Epidermal melanocyte (primary cell): ENCODE measurements at regions not wholly inside any gene's neighbourhood (a gene's known extent, or its start where the extent isn't known, plus 50 kb on each side); places are given as distances from the start of the nearest gene placed in this dataset.

ENCODE experiments used
- DNase-seq: peaks from one replicate; pipeline ENCODE4 v3.0.0; 2011; ENCODE audit warnings: low spot score; ENCODE audit not compliant: insufficient read length

DNA sequence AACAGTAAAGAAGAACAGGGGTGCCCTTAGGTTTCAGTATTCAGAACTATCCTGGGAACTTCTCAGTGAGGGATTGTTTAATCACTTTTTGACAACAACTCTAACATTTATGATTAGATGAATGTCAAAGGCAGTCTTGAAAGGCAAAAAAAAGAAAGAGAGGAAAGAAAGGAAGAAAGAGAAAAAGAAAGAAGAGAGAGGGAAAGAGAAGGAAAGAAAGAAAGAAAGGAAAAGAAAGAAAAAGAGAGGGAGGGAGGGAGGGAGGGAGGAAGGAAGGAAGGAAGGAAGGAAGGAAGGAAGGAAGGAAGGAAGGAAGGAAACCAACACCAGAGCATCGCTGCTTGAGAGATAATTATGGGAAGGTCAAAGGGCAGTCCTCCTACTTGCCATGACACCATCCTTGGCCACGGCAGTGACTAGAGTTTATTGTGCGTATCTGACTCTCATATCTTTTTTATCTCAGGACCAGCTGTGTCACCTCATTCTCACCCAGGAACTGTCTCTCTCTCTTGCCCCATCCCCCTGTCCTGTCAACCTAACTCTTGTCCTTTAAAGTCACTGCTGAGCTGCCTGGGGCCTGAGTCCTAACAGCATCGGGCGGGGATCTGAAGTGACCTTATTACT, 96.8 kb upstream of the ATXN1 start:
- DNase-seq = no peak

DNA sequence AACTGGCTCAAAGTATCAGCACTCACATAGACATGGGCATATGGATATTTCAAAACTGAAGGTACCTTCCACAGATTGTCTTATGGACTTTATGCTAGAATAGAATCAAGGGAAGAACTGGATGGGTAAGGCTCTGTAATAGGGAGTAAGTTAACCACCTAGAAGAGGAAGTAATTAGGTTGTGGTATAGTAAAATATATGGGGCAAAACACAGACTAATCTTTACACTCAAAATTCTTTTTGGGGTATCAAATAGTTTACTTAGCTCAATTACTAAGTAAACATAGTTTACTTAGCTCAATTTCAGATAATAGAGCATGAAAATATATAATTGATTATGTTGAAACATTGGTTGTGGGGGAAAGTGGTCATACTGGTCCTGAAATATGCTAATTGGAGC, 94.2 kb upstream of the ATXN1 start:
- DNase-seq = no peak

- no peak for DNase-seq
Measured at GRCh38 chr6:16854986-16855385, 93.7 kb upstream of the ATXN1 start.

GRCh38 chr6:16852671-16853070, 91.4 kb upstream of the ATXN1 start:
- no peak for DNase-seq

DNA sequence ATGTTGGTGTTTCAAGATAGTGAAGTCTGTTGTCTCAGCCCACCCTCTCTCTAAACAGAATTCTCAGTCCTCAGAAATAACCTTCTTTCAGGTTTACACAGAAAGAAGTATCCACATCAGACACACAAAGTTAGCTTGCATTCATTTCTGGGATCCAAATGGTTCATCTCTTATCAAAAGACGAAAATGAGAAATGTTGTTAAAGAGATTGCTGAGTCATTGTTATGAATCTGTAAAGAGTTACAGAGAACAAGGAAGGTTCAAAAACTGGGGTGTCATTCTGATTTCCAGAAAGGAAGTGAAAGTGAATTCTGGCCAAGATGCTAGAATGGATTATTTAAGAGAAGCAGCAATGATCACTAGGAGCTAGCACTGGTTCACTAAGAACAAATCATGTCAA, 90.5 kb upstream of the ATXN1 start:
- no peak for DNase-seq

GRCh38 chr6:16851044-16851540, 89.8 kb upstream of the ATXN1 start:
- no peak for DNase-seq

GRCh38 chr6:16850681-16851026, 89.4 kb upstream of the ATXN1 start:
- no peak for DNase-seq

DNA sequence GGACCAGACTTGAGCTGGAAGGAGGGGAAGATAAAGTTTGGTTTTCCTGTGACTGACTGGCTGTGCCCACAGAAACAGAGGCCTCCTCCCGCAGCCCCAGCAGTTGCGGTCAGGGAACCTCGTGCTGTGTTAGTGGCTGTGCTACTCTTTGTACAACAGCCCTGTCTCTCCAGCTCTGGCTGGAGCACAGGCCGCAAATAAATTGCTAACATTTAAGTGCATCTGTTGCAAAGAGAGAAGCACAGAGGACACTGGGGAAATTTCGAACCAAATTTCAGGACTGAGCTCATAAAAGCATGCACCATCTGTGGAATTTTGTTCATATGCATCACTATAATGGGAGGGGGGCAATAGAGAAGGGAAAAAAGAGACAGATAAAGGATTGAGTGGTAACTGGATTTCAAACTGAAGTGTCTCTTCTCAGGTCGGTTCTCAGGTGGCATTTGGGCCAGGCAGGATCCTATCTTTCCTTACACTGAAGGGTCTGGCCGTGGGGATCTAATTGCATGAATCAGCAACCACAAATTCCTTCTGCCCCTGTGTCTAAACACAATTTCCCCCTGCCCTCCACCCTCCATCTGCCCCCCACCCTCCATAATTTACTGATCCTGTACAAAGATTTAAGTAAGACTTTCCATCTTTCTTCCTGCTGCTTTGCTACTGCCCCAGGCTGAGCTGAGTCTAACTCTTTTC, 88.9 kb upstream of the ATXN1 start:
- DNase-seq = no peak

GRCh38 chr6:16849280-16849987, 88.2 kb upstream of the ATXN1 start:
- no peak for DNase-seq

DNA sequence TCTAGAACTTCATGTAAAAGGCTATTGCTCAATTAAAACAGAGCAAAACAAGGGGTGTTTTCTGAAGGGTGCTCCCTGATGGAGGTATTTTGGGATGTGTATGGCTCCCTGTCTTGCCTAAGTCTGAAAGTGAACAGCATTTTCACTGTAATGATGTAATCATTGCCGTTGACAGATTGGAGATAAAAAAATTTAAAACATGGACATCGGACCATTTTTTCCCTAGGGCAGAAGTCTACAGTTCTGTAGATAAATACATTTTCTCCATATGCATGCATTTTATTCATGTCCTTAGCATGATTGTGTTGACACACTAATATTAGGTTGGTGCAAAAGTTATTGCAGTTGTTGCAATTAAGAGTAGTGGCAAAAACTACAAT, 85.1 kb upstream of the ATXN1 start:
- DNase-seq = no peak

- DNase-seq = no peak
Measured at GRCh38 chr6:16844183-16844582, 82.9 kb upstream of the ATXN1 start.

GRCh38 chr6:16842676-16843075, 81.4 kb upstream of the ATXN1 start:
- DNase-seq = no peak

GRCh38 chr6:16841241-16841640, 80.0 kb upstream of the ATXN1 start:
- DNase-seq = no peak

GRCh38 chr6:16840725-16841124, 79.5 kb upstream of the ATXN1 start:
- no peak for DNase-seq

- DNase-seq = no peak
Measured at GRCh38 chr6:16840291-16840690, 79.0 kb upstream of the ATXN1 start.

DNA sequence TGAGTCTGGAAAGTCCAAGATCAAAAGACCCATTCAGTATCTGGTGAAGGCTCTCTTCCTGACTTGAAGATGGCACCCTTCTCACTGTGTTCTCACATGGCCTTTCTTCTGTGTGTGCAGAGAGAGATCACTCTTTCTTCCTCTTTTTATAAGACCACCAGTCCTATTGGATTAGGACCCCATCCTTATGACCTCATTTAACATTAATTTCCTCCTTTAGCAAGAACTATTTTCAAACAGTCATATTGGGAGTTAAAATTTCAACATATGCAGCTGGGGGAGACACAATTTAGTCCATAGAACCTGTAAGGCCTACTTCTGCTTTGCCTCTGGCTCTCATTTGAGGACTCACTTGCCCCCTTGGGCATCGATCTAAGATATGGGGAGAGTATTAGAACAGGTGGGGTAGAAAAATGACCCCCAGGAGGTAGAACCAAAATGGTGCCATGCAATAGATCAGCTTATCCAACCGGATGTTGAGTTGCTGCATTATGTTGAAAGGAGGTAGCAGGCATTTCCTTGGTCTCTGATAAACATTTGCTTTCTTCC, 78.4 kb upstream of the ATXN1 start:
- DNase-seq = no peak

DNA sequence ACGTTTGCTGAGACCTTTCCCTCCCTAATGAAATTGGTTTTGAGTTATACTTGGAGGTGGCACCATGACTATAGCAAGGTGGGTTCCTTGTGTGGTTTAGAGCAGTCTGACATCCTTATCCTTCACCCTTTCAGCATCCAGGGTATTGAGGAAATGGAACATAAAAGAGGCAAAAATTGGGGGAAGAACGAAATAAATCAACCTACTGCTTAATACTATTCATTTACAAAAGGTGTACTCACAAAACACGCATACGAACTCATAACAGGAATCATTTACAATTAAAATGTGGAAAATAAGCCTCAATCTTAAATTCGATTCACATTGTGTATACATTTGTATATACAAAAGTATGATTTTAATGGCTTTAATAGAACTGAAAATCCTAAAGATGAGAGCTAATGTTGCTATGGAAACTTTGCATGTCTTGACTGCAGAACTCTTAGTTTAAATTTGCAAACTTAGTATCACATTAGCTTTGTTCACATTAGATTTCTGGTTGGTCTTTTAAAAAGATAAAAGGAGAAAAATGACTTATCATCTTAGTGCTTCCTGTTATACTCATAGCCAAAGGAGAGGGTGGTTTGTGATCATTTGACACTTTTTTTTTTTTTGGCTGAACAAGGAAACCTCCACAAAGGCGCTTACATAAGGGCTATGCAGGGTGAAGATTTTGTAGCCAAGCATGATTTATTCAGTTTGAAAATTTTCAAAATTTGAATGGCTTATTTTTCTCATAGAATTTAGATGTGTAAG, 76.1 kb upstream of the ATXN1 start:
- no peak for DNase-seq

DNA sequence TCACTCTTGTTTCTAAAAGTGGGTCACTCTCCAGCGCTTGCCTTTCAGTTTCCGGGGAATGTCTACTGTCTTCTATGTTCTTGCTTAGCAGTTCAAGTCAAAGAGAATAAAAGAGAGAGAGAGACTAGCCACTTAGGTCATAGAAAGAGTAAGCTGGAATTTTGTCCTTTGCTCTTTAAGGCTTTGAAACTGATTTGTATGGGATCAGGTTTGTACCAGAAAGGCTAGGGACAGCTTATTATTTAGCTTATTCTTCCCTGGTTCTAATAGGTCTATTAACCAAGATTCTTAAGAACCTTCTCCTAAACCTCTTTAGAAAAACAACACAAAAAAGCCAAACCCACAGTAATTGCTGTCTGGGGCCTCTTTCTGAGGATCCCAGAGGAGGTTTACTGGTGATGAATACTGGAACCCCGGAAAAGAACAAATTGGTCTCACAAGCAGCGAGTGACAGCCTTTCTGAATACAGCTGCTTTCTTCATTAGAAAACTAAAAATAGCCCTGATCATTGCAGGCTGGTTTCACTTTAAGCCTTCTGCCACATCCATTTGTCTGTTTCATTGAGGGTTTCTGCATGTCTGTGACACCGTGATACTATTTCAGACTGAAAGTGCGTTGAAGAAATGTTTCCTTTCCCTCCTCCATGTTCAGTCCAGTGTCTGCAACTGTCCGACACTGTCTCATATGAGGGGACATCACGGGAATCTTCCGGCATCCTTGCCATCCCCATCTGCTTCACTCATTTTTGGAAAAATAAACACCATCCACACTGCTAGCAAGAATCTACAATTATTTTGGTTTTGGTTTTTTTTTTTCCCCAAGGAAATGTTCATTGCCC, 75.1 kb upstream of the ATXN1 start:
- no peak for DNase-seq

DNA sequence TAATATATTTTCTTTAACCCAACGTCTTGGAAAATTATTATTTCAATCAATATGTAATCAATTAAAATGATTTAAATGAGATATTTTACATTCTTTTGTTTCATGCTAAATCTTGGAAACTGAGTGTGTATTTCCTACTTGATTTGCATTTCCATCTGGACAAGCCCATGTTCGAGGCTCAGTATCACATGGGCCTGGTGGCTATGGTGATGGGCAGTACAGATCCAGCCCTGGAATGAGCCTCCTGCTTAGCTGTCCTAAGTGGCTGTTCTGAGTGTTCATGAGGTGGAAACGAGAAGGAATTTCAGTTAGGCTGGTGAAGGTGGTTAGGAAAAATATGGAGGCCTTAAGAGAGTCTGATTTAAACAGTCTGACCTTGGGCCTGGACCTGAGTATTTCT, 73.0 kb upstream of the ATXN1 start:
- no peak for DNase-seq

- DNase-seq = no peak
Measured at GRCh38 chr6:16832721-16833120, 71.5 kb upstream of the ATXN1 start.

DNA sequence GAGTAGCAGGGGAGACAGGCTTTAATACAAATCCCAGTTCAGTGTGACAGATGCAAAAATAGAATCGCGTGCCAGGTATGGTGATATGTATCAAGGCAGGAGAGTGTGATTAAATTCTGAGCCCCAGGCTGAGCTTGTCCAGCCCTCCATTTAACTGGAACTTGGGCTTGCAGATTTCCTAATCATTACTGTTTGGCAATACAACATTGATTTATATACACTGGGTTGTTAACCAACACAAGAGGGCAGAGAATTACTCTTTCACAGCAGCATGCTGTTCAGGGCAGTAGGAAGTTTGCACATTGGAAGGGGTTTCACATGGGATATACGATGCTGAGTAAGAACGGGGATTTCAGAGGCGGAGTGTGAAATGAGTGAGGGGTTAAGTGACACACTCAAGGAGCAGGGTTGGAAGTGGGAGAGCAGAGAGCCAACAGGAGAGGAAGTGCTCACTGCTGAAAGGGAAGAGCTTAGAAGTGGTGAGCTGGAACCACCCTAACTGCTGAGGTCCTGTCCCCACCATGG, 70.8 kb upstream of the ATXN1 start:
- DNase-seq = no peak
